WTC11 (cell line): ENCODE measurements at regions not wholly inside any gene's neighbourhood (a gene's known extent, or its start where the extent isn't known, plus 50 kb on each side); places are given as distances from the start of the nearest gene placed in this dataset.

ENCODE experiments used
- ATAC-seq: fragments of 200-7000 bp; cut with Tn5 transposase; 2 replicates; pipeline ENCODE4 v1.10.0; 2021; ENCODE audit warnings: mild to moderate bottlenecking, moderate library complexity
- CTCF ChIA-PET: fragments of 300-600 bp; sonication (Branson Sonifier 250); formaldehyde crosslinking; loops from one replicate; lab custom pipeline; 2021; ENCODE audit warnings: antibody characterized with exemption; lab: Charles Lee
- POLR2A ChIA-PET: fragments of 350-600 bp; sonication (Branson Sonifier 250); formaldehyde crosslinking; loops from one replicate; lab custom pipeline; 2021; ENCODE audit warnings: antibody characterized with exemption; lab: Charles Lee
- DNase-seq: peaks from one replicate; pipeline ENCODE4 v3.0.0; 2021; ENCODE audit warnings: low spot score
- H3K27ac Mint-ChIP-seq: 2 replicates; pipeline ENCODE4 v1.8.0; 2021; ENCODE audit warnings: mixed read lengths
- H3K27me3 Mint-ChIP-seq: 2 replicates; pipeline ENCODE4 v1.8.0; 2021; ENCODE audit warnings: low read depth, mild to moderate bottlenecking, moderate library complexity, mixed read lengths
- H3K36me3 Mint-ChIP-seq: 2 replicates; pipeline ENCODE4 v1.8.0; 2021; ENCODE audit warnings: mixed read lengths
- H3K4me1 Mint-ChIP-seq: 2 replicates; pipeline ENCODE4 v1.8.0; 2022; ENCODE audit warnings: mixed read lengths
- H3K4me3 Mint-ChIP-seq: 2 replicates; pipeline ENCODE4 v1.8.0; 2021; ENCODE audit warnings: mild to moderate bottlenecking, moderate library complexity, mixed read lengths
- H3K9me3 Mint-ChIP-seq: 2 replicates; pipeline ENCODE4 v1.8.0; 2021; ENCODE audit warnings: mixed read lengths
- ATF1 ChIP-seq: sonication (generic); formaldehyde crosslinking; IDR thresholded peaks from 2 replicates; pipeline ENCODE4 v1.8.1; 2023; ENCODE audit warnings: mild to moderate bottlenecking, moderate library complexity, missing genetic modification reagents
- CTCF ChIP-seq: fragments of 200-600 bp; IDR thresholded peaks from 2 replicates; pipeline ENCODE4 v1.8.0; 2022; ENCODE audit warnings: antibody characterized with exemption
- ETV6 ChIP-seq: sonication (generic); formaldehyde crosslinking; IDR thresholded peaks from 2 replicates; pipeline ENCODE4 v1.8.1; 2022; ENCODE audit warnings: mild to moderate bottlenecking, missing genetic modification reagents
- GABPB1 ChIP-seq: sonication (generic); formaldehyde crosslinking; IDR thresholded peaks from 2 replicates; pipeline ENCODE4 v1.8.1; 2023; ENCODE audit warnings: mild to moderate bottlenecking, missing genetic modification reagents
- MAX ChIP-seq: sonication (generic); formaldehyde crosslinking; IDR thresholded peaks from 2 replicates; pipeline ENCODE4 v1.8.0; 2022; ENCODE audit warnings: mild to moderate bottlenecking, missing genetic modification reagents
- MYBL2 ChIP-seq: sonication (generic); formaldehyde crosslinking; IDR thresholded peaks from 2 replicates; pipeline ENCODE4 v1.8.1; 2023; ENCODE audit warnings: mild to moderate bottlenecking, moderate library complexity, missing genetic modification reagents
- NR1H2 ChIP-seq: sonication (generic); formaldehyde crosslinking; IDR thresholded peaks from 2 replicates; pipeline ENCODE4 v1.9.0; 2021; ENCODE audit warnings: mild to moderate bottlenecking, moderate library complexity, missing genetic modification reagents
- NR3C1 ChIP-seq: sonication (generic); formaldehyde crosslinking; conservative IDR thresholded peaks from 2 replicates; pipeline ENCODE4 v1.8.1; 2023; ENCODE audit warnings: low read depth, mild to moderate bottlenecking, missing genetic modification reagents
- PREB ChIP-seq: sonication (generic); formaldehyde crosslinking; IDR thresholded peaks from 2 replicates; pipeline ENCODE4 v1.8.1; 2022; ENCODE audit warnings: mild to moderate bottlenecking, missing genetic modification reagents, moderate library complexity, borderline replicate concordance
- RORB ChIP-seq: fragments of 250-450 bp; sonication (Bioruptor Pico); IDR thresholded peaks from 2 replicates; pipeline ENCODE4 v1.9.0; 2021; ENCODE audit warnings: mild to moderate bottlenecking
- SMAD4 ChIP-seq: sonication (generic); formaldehyde crosslinking; IDR thresholded peaks from 2 replicates; pipeline ENCODE4 v1.8.0; 2022; ENCODE audit warnings: mild to moderate bottlenecking, missing genetic modification reagents
- TCF7 ChIP-seq: sonication (generic); formaldehyde crosslinking; IDR thresholded peaks from 2 replicates; pipeline ENCODE4 v1.8.0; 2022; ENCODE audit warnings: mild to moderate bottlenecking, low read depth, missing genetic modification reagents, moderate library complexity
- TEAD1 ChIP-seq: sonication (generic); formaldehyde crosslinking; IDR thresholded peaks from 2 replicates; pipeline ENCODE4 v1.8.0; 2022; ENCODE audit warnings: mild to moderate bottlenecking, missing genetic modification reagents
- ZNF219 ChIP-seq: sonication (generic); formaldehyde crosslinking; IDR thresholded peaks from 2 replicates; pipeline ENCODE4 v1.8.0; 2023; ENCODE audit warnings: missing genetic modification reagents, mild to moderate bottlenecking, borderline replicate concordance
- ZNF263 ChIP-seq: sonication (generic); formaldehyde crosslinking; IDR thresholded peaks from 2 replicates; pipeline ENCODE4 v1.8.1; 2022; ENCODE audit warnings: low read depth, mild to moderate bottlenecking, moderate library complexity, missing genetic modification reagents
- ZNF281 ChIP-seq: sonication (generic); formaldehyde crosslinking; IDR thresholded peaks from 2 replicates; pipeline ENCODE4 v1.8.0; 2023; ENCODE audit warnings: mild to moderate bottlenecking, missing genetic modification reagents
- ZNF425 ChIP-seq: fragments of 250-450 bp; sonication (Bioruptor Pico); conservative IDR thresholded peaks from 2 replicates; pipeline ENCODE4 v1.9.0; 2021; ENCODE audit warnings: mild to moderate bottlenecking
- ZNF512 ChIP-seq: sonication (generic); formaldehyde crosslinking; IDR thresholded peaks from 2 replicates; pipeline ENCODE4 v1.8.1; 2022; ENCODE audit warnings: missing genetic modification reagents, borderline replicate concordance

GRCh38 chrX:114162068-114162735 is 421.7 kb upstream of the HTR2C start:
- TF ChIP-seq ETV6: no peak
- peak; percentile 38 for TF ChIP-seq CTCF
- TF ChIP-seq ZNF219: no peak
- no peak for TF ChIP-seq ZNF263
- TF ChIP-seq NR1H2 (CRISPR knock-in tag): no peak
- TF ChIP-seq PREB (CRISPR knock-in tag): no peak
- no peak for TF ChIP-seq MAX
- no peak for TF ChIP-seq ZNF512 (CRISPR knock-in tag)
- ChIA-PET CTCF (interaction anchor here (0.6 to 1.5 kb wide), 6 partner anchors 14 to 1535 kb away, joined by 3 to 4 read pairs (median 4); no protein-coding TSS in a partner anchor), POLR2A (no interaction called here)
- ATAC-seq (peak; percentile 99), DNase-seq (peak; percentile 72)
- H3K4me1 Mint-ChIP-seq: peaks cover 3% of the 10 kb centered on the region; the same call in 1 of the 2 replicates
- no peak overlapping the region for H3K4me3 Mint-ChIP-seq
- H3K27me3 Mint-ChIP-seq: no peaks in the 10 kb centered on the region
- peaks cover 11% of the 10 kb centered on the region for H3K36me3 Mint-ChIP-seq
- no peak overlapping the region for H3K27ac Mint-ChIP-seq
- H3K9me3 Mint-ChIP-seq: peaks cover 21% of the 10 kb centered on the region

- ATAC-seq: no peak
- H3K4me3 Mint-ChIP-seq: no peak overlapping the region
- H3K27me3 Mint-ChIP-seq: no peaks in the 10 kb centered on the region
- H3K4me1 Mint-ChIP-seq: peaks cover 12% of the 10 kb centered on the region
- no peaks in the 10 kb centered on the region for H3K9me3 Mint-ChIP-seq
- no peak for DNase-seq
- no peak overlapping the region for H3K27ac Mint-ChIP-seq
- ChIA-PET POLR2A (no interaction called here), CTCF (no interaction called here)
- no peaks in the 10 kb centered on the region for H3K36me3 Mint-ChIP-seq
- no peak for TF ChIP-seq ZNF425 (CRISPR knock-in tag)
- no peak for TF ChIP-seq CTCF
- TF ChIP-seq GABPB1 (CRISPR knock-in tag): no peak
- no peak for TF ChIP-seq SMAD4 (CRISPR knock-in tag)
- no peak for TF ChIP-seq RORB (CRISPR knock-in tag)
Observed at GRCh38 chrX:114152801-114153200, 431.1 kb upstream of the HTR2C start.

GRCh38 chrX:114152130-114152529 is 431.8 kb upstream of the HTR2C start:
- ChIA-PET CTCF (no interaction called here), POLR2A (interaction anchor here (0.6 kb wide), 1 partner anchor 104 kb away, joined by 4 read pairs; no protein-coding TSS in a partner anchor)
- Mint-ChIP-seq H3K27ac (no peak overlapping the region), H3K9me3 (no peaks in the 10 kb centered on the region), H3K27me3 (no peaks in the 10 kb centered on the region), H3K4me1 (peaks cover 12% of the 10 kb centered on the region), H3K36me3 (no peaks in the 10 kb centered on the region), H3K4me3 (no peak overlapping the region)
- no peak for DNase-seq
- no peak for ATAC-seq
- TF ChIP-seq NR1H2 (CRISPR knock-in tag) (no peak), TCF7 (CRISPR knock-in tag) (no peak), TEAD1 (CRISPR knock-in tag) (no peak), ZNF281 (CRISPR knock-in tag) (no peak), NR3C1 (no peak), ATF1 (CRISPR knock-in tag) (no peak), MYBL2 (no peak)
